Parathyroid adenoma (tissue), 2 donors: ENCODE measurements at regions not wholly inside any gene's neighbourhood (a gene's known extent, or its start where the extent isn't known, plus 50 kb on each side); places are given as distances from the start of the nearest gene placed in this dataset.

Experiments
- H2AFZ ChIP-seq: fragments of 300-600 bp; sonication (generic); one replicate; pipeline ENCODE4 v1.7.0; 2017; ENCODE audit warnings: antibody characterized with exemption, mild to moderate bottlenecking
- H3K27ac ChIP-seq: fragments of 300-600 bp; sonication (generic); one replicate; pipeline ENCODE4 v1.7.0; 2017
- H3K27me3 ChIP-seq: fragments of 300-600 bp; sonication (generic); one replicate; pipeline ENCODE4 v1.7.0; 2017; ENCODE audit warnings: low read length; ENCODE audit not compliant: control insufficient read depth, insufficient read depth
- H3K36me3 ChIP-seq: fragments of 300-600 bp; sonication (generic); one replicate; pipeline ENCODE4 v1.7.0; 2017; ENCODE audit warnings: low read length; ENCODE audit not compliant: control insufficient read depth, insufficient read depth
- H3K4me1 ChIP-seq: fragments of 300-600 bp; sonication (generic); one replicate; pipeline ENCODE4 v1.7.0; 2017; ENCODE audit warnings: control low read depth
- H3K4me2 ChIP-seq: fragments of 300-600 bp; sonication (generic); one replicate; pipeline ENCODE4 v1.7.0; 2017; ENCODE audit warnings: low read length
- H3K4me3 ChIP-seq: fragments of 300-600 bp; sonication (generic); one replicate; pipeline ENCODE4 v1.7.0; 2017; ENCODE audit warnings: low read depth, low read length
- H3K79me2 ChIP-seq: fragments of 300-600 bp; sonication (generic); one replicate; pipeline ENCODE4 v1.7.0; 2017; ENCODE audit warnings: control low read depth
- H3K9ac ChIP-seq: fragments of 300-600 bp; sonication (generic); one replicate; pipeline ENCODE4 v1.7.0; 2017; ENCODE audit warnings: mild to moderate bottlenecking
- H3K9me3 ChIP-seq: fragments of 300-600 bp; sonication (generic); one replicate; pipeline ENCODE4 v1.7.0; 2017; ENCODE audit warnings: low read length; ENCODE audit not compliant: control insufficient read depth
- TF ChIP-seq, protein P1 (sequence below): fragments of 300-600 bp; sonication (generic); IDR thresholded peaks from one replicate; pipeline ENCODE4 v1.7.0; 2017; ENCODE audit warnings: antibody characterized with exemption, mild to moderate bottlenecking
- donor health status: primary hyperparathyroidism.

DNA sequence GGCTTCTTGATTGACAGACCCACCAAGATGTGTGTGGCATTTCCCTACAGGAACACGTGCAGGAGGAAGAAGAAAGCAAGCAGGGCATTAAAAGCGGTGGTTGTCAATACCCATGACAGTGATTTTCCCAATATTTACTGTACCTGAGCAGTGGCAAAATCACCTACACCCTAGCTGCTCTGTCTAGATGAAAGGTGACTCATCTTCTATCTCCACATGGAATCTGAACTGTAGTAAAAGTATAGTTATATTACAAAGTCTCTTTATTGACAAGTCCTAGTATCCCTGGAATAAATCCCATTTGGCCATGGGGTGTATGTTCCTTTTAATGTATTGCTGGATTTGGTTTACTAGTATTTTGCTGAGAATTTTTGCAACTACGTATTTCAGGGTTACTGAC is 458.8 kb upstream of the SORCS1 start:
- H3K36me3 ChIP-seq, result no peaks in the 10 kb centered on the region
- H2AFZ ChIP-seq, result no peak overlapping the region
- H3K27me3 ChIP-seq, result no peaks in the 10 kb centered on the region
- no peaks in the 10 kb centered on the region for H3K4me1 ChIP-seq
- H3K4me2 ChIP-seq, result no peak overlapping the region
- no peak overlapping the region for H3K27ac ChIP-seq
- no peak overlapping the region for H3K9ac ChIP-seq
- TF ChIP-seq, protein P1, sequence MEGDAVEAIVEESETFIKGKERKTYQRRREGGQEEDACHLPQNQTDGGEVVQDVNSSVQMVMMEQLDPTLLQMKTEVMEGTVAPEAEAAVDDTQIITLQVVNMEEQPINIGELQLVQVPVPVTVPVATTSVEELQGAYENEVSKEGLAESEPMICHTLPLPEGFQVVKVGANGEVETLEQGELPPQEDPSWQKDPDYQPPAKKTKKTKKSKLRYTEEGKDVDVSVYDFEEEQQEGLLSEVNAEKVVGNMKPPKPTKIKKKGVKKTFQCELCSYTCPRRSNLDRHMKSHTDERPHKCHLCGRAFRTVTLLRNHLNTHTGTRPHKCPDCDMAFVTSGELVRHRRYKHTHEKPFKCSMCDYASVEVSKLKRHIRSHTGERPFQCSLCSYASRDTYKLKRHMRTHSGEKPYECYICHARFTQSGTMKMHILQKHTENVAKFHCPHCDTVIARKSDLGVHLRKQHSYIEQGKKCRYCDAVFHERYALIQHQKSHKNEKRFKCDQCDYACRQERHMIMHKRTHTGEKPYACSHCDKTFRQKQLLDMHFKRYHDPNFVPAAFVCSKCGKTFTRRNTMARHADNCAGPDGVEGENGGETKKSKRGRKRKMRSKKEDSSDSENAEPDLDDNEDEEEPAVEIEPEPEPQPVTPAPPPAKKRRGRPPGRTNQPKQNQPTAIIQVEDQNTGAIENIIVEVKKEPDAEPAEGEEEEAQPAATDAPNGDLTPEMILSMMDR, result no peak
- no peaks in the 10 kb centered on the region for H3K9me3 ChIP-seq
- no peak overlapping the region for H3K4me3 ChIP-seq
- H3K79me2 ChIP-seq, result no peaks in the 10 kb centered on the region

GRCh38 chr10:107619139-107619538 is 454.6 kb upstream of the SORCS1 start:
- Histone ChIP-seq H3K4me1 (no peaks in the 10 kb centered on the region), H2AFZ (no peak overlapping the region)

GRCh38 chr10:107618504-107618994 is 454.0 kb upstream of the SORCS1 start:
- no peak overlapping the region for H3K4me3 ChIP-seq

More at GRCh38 chr10:107619139-107619538, 454.6 kb upstream of the SORCS1 start:
- Histone ChIP-seq H3K9me3 (no peaks in the 10 kb centered on the region), H3K4me2 (no peak overlapping the region), H3K36me3 (no peaks in the 10 kb centered on the region), H3K27me3 (no peaks in the 10 kb centered on the region), H3K27ac (no peak overlapping the region), H3K9ac (no peak overlapping the region), H3K4me3 (no peak overlapping the region), H3K79me2 (no peaks in the 10 kb centered on the region)
- TF ChIP-seq, protein P1, result no peak

GRCh38 chr10:107616463-107617410 is 452.2 kb upstream of the SORCS1 start:
- Histone ChIP-seq H3K4me1 (no peaks in the 10 kb centered on the region), H3K4me3 (no peak overlapping the region), H3K4me2 (no peak overlapping the region), H3K79me2 (no peaks in the 10 kb centered on the region), H3K27ac (no peak overlapping the region), H3K27me3 (no peaks in the 10 kb centered on the region), H3K9me3 (no peaks in the 10 kb centered on the region), H3K36me3 (no peaks in the 10 kb centered on the region), H2AFZ (no peak overlapping the region), H3K9ac (no peak overlapping the region)
- TF ChIP-seq, protein P1, result no peak

More at GRCh38 chr10:107618504-107618994, 454.0 kb upstream of the SORCS1 start:
- Histone ChIP-seq H3K27ac (no peak overlapping the region), H3K36me3 (no peaks in the 10 kb centered on the region), H3K4me1 (no peaks in the 10 kb centered on the region), H3K4me2 (no peak overlapping the region), H3K9ac (no peak overlapping the region), H3K27me3 (no peaks in the 10 kb centered on the region), H3K9me3 (no peaks in the 10 kb centered on the region), H3K79me2 (no peaks in the 10 kb centered on the region), H2AFZ (no peak overlapping the region)
- TF ChIP-seq, protein P1, result no peak
